ENCODE measurements at regions not wholly inside any gene's neighbourhood (a gene's known extent, or its start where the extent isn't known, plus 50 kb on each side); places are given as distances from the start of the nearest gene placed in this dataset.
"Not testable (repeated sequence)": the region's sequence is repeated elsewhere in the genome, so short reads cannot be mapped to it uniquely, and the experiment has no call there.

GRCh38 chr6:84332139-84333034 is 104.9 kb upstream of the CEP162 start:
- no peaks in the 10 kb centered on the region for H3K36me3 Mint-ChIP-seq (ENCODE audit: low read depth)
- no peak overlapping the region for H3K27ac Mint-ChIP-seq
- H3K4me3 Mint-ChIP-seq = no peak overlapping the region
- peaks cover 8% of the 10 kb centered on the region for H3K9me3 Mint-ChIP-seq
- no peaks in the 10 kb centered on the region for H3K27me3 Mint-ChIP-seq (ENCODE audit: low read depth)
- H3K4me1 Mint-ChIP-seq (ENCODE audit: low read depth) = no peaks in the 10 kb centered on the region

- Mint-ChIP-seq H3K36me3 (ENCODE audit: low read depth) (no peaks in the 10 kb centered on the region), H3K27ac (no peak overlapping the region), H3K4me1 (ENCODE audit: low read depth) (no peaks in the 10 kb centered on the region), H3K9me3 (no peaks in the 10 kb centered on the region), H3K27me3 (ENCODE audit: low read depth) (no peaks in the 10 kb centered on the region), H3K4me3 (no peak overlapping the region)
Observed at GRCh38 chr6:84330325-84330724, 102.9 kb upstream of the CEP162 start.

GRCh38 chr6:84329516-84329915 is 102.1 kb upstream of the CEP162 start:
- Mint-ChIP-seq H3K36me3 (ENCODE audit: low read depth) (no peaks in the 10 kb centered on the region), H3K4me1 (ENCODE audit: low read depth) (no peaks in the 10 kb centered on the region), H3K9me3 (no peaks in the 10 kb centered on the region), H3K27me3 (ENCODE audit: low read depth) (no peaks in the 10 kb centered on the region), H3K27ac (no peak overlapping the region), H3K4me3 (no peak overlapping the region)

GRCh38 chr6:84329077-84329476 is 101.6 kb upstream of the CEP162 start:
- Mint-ChIP-seq H3K4me1 (ENCODE audit: low read depth) (no peaks in the 10 kb centered on the region), H3K27me3 (ENCODE audit: low read depth) (no peaks in the 10 kb centered on the region), H3K4me3 (no peak overlapping the region), H3K27ac (no peak overlapping the region), H3K9me3 (no peaks in the 10 kb centered on the region), H3K36me3 (ENCODE audit: low read depth) (no peaks in the 10 kb centered on the region)

GRCh38 chr6:84317463-84317862 is 90.0 kb upstream of the CEP162 start:
- Mint-ChIP-seq H3K4me3 (no peak overlapping the region), H3K27me3 (ENCODE audit: low read depth) (no peaks in the 10 kb centered on the region), H3K36me3 (ENCODE audit: low read depth) (no peaks in the 10 kb centered on the region), H3K9me3 (no peaks in the 10 kb centered on the region), H3K4me1 (ENCODE audit: low read depth) (no peaks in the 10 kb centered on the region), H3K27ac (no peak overlapping the region)

- Mint-ChIP-seq H3K27ac (no peak overlapping the region), H3K27me3 (ENCODE audit: low read depth) (no peaks in the 10 kb centered on the region), H3K9me3 (no peaks in the 10 kb centered on the region), H3K4me3 (no peak overlapping the region), H3K36me3 (ENCODE audit: low read depth) (no peaks in the 10 kb centered on the region), H3K4me1 (ENCODE audit: low read depth) (no peaks in the 10 kb centered on the region)
Observed at GRCh38 chr6:84314377-84314898, 87.0 kb upstream of the CEP162 start.

GRCh38 chr6:84309336-84309735 is 81.9 kb upstream of the CEP162 start:
- no peaks in the 10 kb centered on the region for H3K9me3 Mint-ChIP-seq
- no peaks in the 10 kb centered on the region for H3K27me3 Mint-ChIP-seq (ENCODE audit: low read depth)
- no peaks in the 10 kb centered on the region for H3K4me1 Mint-ChIP-seq (ENCODE audit: low read depth)
- no peak overlapping the region for H3K4me3 Mint-ChIP-seq
- no peaks in the 10 kb centered on the region for H3K36me3 Mint-ChIP-seq (ENCODE audit: low read depth)
- no peak overlapping the region for H3K27ac Mint-ChIP-seq

- Mint-ChIP-seq H3K36me3 (ENCODE audit: low read depth) (no peaks in the 10 kb centered on the region), H3K9me3 (no peaks in the 10 kb centered on the region), H3K4me1 (ENCODE audit: low read depth) (no peaks in the 10 kb centered on the region), H3K4me3 (no peak overlapping the region), H3K27me3 (ENCODE audit: low read depth) (no peaks in the 10 kb centered on the region), H3K27ac (no peak overlapping the region)
Observed at GRCh38 chr6:84304881-84305280, 77.4 kb upstream of the CEP162 start.

GRCh38 chr6:84291033-84291432 is 63.6 kb upstream of the CEP162 start:
- H3K4me1 Mint-ChIP-seq (ENCODE audit: low read depth); H3K27me3 Mint-ChIP-seq (ENCODE audit: low read depth): not testable (repeated sequence)

GRCh38 chr6:84284428-84285049 is 57.1 kb upstream of the CEP162 start:
- Mint-ChIP-seq H3K27me3 (ENCODE audit: low read depth) (peaks cover 3% of the 10 kb centered on the region), H3K4me1 (ENCODE audit: low read depth) (no peaks in the 10 kb centered on the region), H3K27ac (no peak overlapping the region), H3K4me3 (no peak overlapping the region), H3K36me3 (ENCODE audit: low read depth) (no peaks in the 10 kb centered on the region), H3K9me3 (peaks cover 10% of the 10 kb centered on the region)

More at GRCh38 chr6:84291033-84291432, 63.6 kb upstream of the CEP162 start:
- H3K36me3 Mint-ChIP-seq (ENCODE audit: low read depth); H3K4me3 Mint-ChIP-seq; H3K27ac Mint-ChIP-seq: not testable (repeated sequence)
- peaks cover 25% of the 10 kb centered on the region for H3K9me3 Mint-ChIP-seq

- no peaks in the 10 kb centered on the region for H3K36me3 Mint-ChIP-seq (ENCODE audit: low read depth)
- H3K27me3 Mint-ChIP-seq (ENCODE audit: low read depth) = peaks cover 3% of the 10 kb centered on the region
- H3K4me3 Mint-ChIP-seq = no peak overlapping the region
- H3K27ac Mint-ChIP-seq = no peak overlapping the region
- H3K9me3 Mint-ChIP-seq = no peaks in the 10 kb centered on the region
- H3K4me1 Mint-ChIP-seq (ENCODE audit: low read depth) = no peaks in the 10 kb centered on the region
Observed at GRCh38 chr6:84282550-84282949, 55.1 kb upstream of the CEP162 start.

- H3K4me3 Mint-ChIP-seq = no peak overlapping the region
- H3K4me1 Mint-ChIP-seq (ENCODE audit: low read depth) = no peaks in the 10 kb centered on the region
- H3K27me3 Mint-ChIP-seq (ENCODE audit: low read depth) = peaks cover 3% of the 10 kb centered on the region
- no peak overlapping the region for H3K27ac Mint-ChIP-seq
- H3K9me3 Mint-ChIP-seq = no peaks in the 10 kb centered on the region
- no peaks in the 10 kb centered on the region for H3K36me3 Mint-ChIP-seq (ENCODE audit: low read depth)
Observed at GRCh38 chr6:84280639-84281038, 53.2 kb upstream of the CEP162 start.

GRCh38 chr6:84280030-84280429 is 52.6 kb upstream of the CEP162 start:
- Mint-ChIP-seq H3K36me3 (ENCODE audit: low read depth) (no peaks in the 10 kb centered on the region), H3K9me3 (no peaks in the 10 kb centered on the region), H3K4me1 (ENCODE audit: low read depth) (no peaks in the 10 kb centered on the region), H3K4me3 (no peak overlapping the region), H3K27me3 (ENCODE audit: low read depth) (peaks cover 3% of the 10 kb centered on the region), H3K27ac (no peak overlapping the region)

- Mint-ChIP-seq H3K36me3 (ENCODE audit: low read depth) (no peaks in the 10 kb centered on the region), H3K9me3 (no peaks in the 10 kb centered on the region), H3K27me3 (ENCODE audit: low read depth) (peaks cover 3% of the 10 kb centered on the region), H3K27ac (no peak overlapping the region), H3K4me3 (no peak overlapping the region), H3K4me1 (ENCODE audit: low read depth) (no peaks in the 10 kb centered on the region)
Observed at GRCh38 chr6:84278321-84278998, 51.0 kb upstream of the CEP162 start.
